ENCODE measurements at regions not wholly inside any gene's neighbourhood (a gene's known extent, or its start where the extent isn't known, plus 50 kb on each side); places are given as distances from the start of the nearest gene placed in this dataset.
A peak's percentile ranks its signal among the peaks of the same experiment; 100 is the strongest.

DNA sequence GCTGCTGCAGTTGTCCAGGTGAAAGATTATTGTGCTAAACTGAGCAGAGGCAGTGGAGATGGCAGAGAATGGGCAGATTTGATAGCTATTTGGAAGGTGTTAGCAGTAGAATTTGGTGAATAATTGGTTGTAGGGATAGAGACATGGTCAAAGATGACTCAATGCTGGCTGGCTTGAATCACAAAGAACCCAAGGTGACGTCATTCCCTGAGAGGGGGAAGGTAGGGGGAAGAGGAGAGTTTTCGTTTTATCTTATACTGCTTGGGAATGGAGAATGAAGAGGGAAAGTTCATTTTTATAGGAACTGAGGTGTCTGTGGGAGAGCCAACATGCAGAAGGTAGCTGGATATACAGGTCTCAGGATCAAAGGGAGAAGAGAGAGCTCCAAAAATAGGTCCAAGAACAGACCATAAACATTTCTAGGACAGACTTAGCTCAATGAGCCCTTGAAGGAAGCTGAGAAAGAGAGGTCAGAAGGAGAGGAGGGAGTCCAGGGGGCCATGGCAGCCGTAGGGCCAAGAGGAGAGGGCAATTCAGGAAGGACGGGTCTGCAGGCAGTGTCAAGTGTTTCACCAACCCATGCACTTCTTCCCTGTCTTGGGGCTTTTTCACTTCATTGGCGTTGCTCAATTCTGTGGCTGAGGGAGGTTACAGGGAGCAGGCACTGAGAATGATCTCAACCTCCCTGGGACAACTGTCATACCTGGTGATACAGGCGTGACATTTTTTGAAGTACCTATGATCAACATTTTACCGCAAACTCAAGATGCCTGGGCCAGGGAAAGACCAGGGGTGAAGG, 281.3 kb downstream of the TDRD15 start:
- DNase-seq, result no peak

GRCh38 chr2:21406386-21406785, 282.6 kb downstream of the TDRD15 start:
- DNase-seq, result no peak

GRCh38 chr2:21406911-21407310, 283.1 kb downstream of the TDRD15 start:
- DNase-seq, result no peak

DNA sequence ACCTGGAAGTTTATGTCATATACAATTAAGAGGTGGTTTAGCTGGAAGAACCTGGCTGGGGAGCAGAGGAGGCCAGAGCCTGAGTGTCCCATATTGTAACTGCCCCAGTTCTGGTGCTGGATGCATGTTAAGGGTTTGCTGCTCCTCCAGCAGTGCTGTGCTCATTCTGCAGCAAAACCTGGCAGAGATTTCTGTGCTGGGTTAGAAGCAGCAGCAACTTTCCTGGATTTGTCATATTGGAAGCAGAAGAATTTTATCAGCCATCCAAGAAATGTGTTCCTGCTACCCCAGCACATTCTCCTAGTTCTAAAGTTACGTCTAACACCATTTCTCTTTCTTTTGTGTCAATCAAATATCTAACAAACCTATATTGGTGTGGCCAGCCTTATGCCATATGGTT, 284.1 kb downstream of the TDRD15 start:
- DNase-seq, result no peak

DNA sequence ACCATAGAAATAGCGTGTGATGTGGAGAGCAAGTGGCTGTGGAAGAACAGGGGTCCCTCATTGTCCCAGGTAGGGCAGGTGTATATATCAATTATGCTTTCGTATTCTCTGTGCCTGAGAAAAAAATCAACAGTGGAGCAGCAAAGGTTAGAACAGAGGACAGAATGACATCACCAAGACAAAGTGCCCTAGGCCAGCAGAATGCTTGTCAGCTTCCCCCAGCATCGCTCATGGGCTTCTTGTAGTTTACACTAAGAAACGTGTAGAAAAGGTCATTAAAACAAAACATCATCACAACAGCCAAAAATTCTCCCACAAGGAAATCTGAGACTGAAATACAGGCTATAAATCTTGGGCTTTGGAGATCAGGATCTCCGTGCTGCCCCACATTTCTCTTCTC, 288.0 kb downstream of the TDRD15 start:
- DNase-seq, result no peak

DNA sequence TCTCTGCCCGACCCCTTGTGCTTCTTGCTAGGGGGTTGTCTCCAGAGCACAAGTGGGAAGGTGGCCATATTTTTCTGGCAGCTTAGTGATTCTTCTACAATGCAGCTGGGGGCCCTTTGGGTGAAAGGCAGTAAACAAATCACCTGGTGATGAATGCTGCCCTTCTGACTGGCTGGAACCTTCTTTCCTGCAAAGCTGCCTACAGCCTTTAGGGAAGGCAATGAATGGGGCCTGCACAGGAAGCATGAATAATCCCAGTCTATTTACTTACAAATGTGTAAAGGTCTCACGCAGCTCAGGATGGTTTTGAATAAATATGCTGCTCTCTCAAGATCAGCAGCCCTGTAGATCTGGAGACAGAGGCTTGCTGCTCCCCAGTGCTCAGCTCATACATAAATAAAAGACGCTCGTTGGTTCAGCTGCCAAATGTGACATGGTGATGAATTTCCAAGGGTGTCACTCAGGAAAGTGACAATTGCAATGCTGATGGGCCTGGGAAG, 289.2 kb downstream of the TDRD15 start:
- no peak for DNase-seq

DNA sequence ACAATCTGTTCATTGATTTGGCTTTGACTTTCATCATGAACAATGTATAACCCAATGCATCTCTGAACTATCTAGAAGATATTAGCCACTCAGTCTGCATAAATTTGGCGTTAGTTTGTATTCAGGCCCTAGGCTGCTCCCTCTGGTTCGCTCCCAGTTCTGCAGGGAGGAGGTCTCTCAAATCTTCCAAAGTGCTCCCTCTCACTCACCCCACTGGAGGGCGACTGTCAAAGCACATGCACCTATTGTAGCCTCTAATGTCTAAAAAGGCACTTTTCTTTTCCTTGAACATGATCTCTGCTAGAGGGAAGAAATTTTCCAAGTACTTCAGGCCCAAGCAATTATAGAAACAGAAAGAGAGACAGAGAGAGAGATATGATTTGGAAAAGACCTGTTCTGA, 291.5 kb downstream of the TDRD15 start:
- DNase-seq, result no peak

DNA sequence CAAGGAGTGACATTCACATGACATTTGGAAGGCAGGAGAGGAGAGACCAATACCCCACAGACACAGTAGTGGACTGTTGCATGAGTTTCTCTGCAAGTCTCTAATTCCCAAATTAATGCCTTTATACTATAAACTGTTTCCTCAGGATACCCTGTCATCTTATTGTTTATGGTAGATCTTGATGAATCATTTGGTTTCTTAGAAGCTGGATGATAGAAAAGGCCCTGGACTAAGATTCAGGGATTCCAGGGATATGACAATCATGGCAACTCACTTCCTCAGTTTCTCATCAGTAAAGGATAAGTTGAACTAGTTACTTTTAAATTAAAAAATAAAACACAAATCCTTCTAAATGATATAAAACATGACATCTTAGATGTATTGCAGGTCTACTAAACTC, 292.5 kb downstream of the TDRD15 start:
- no peak for DNase-seq

GRCh38 chr2:21418456-21418855, 294.7 kb downstream of the TDRD15 start:
- no peak for DNase-seq

- no peak for DNase-seq
These were observed 297.0 kb downstream of the TDRD15 start for GRCh38 chr2:21420553-21421335.

DNA sequence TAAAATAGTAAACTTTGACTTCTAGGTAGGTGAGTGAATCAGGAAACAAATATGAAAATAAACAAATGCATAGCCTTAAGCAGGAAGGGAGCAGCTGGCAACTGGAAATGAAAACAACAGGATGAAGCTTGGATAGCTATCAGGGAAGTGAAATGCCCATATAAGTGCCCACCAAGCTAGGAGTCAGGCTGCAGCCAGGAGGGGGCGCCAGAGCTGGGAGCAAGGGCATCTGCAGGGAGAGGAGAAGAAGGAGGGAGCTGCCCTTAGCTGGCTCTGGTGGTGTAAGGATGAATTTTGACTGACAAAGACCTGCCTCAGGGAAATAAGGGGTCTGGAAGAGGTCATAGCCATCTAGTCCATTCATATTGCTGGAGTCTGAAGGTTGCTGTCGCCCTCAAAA, 298.3 kb downstream of the TDRD15 start:
- DNase-seq, result peak; percentile 14

DNA sequence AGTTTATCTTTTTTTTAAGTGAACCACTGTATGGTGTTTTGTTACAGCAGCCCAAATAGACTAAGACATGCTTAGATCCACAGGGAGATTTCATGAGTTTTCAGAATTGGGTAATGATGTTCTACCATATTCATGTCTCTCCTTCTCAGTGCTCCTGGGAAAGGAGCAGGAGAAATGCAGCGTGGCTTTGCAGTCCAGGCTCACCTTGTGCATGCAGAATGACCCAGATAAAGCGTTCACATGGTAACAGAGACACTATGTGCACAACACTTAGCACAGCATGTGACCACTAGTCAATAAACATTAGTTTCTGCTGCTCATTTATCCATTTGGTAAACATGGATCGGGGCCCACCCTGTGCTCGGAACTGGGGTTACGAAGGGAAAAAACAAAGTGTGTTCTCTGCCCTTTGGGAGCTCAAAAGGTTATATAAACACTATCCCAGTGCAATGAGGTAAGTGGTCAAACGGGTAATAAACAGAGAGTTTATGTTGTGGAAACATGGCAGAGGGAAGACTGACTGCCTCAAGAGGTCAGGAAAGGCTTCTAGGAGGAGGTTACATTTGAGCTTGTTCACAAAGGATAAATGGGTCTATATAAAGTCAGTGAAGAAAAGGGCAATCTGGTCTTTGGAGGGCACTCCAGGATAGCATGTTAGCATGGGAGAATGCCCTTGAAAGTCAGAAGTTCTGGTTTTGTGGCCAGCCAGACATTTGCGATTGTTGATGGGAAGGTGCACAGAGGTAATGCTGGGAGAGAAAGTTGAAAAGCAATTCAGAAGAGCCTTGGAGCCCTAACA, 299.2 kb downstream of the TDRD15 start:
- DNase-seq, result no peak

DNA sequence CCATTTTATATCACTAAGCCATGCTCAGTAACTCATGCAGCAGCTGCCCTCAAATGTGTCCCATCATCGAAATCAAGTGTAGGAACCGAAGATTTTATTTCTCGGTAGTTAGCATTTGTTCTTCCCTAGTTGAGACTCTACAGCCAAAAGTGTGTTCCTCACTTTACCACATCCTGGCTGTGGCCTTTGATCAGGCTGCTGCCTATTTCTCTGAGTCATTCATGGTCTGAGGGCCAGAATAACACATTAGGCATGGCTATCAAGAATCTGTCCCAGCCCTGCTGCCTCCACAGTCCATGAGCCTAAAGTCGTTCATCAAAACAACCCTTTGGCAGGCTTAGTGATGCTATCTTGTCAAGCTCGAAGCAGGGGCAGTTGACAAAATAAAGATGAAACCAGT, 300.1 kb downstream of the TDRD15 start:
- DNase-seq, result no peak

DNA sequence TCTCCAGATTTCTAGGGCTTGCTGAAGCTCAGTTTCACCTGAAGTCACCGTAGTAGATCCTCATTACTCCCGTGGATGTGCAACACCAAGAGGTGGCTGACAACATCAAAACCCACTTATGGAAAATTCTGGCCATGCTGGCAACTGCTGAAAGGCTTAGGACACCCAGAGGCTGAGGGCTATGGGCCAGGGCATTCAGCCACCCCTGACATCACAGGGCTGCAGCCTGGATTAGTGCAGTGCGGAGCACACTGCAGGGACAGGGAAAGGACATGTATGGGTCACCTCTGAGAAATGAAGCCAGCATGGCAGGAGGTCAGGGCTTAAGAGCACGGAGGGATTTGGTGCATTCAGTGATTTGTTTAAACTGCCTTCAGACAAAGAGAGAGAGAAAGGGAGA, 300.6 kb downstream of the TDRD15 start:
- no peak for DNase-seq

DNA sequence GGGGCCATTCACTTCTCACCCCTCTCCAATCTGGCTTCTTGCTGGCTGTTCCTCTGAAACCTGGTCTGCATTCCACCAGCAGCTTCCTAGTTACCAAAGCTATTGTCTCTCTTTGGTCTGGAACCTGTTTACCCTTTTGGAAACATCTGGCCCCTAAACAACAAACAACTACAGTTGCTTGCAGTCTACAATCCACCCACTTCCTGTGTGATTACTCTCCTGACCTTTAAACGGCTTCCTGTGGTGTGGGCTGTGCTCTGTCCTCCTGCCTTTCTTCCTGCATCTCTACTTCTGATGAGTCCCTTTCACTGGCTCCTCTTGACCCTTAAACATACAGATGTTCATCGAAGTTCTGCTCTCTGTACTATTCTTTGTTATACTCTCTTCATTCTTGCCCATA, 303.8 kb downstream of the TDRD15 start:
- DNase-seq, result no peak

DNA sequence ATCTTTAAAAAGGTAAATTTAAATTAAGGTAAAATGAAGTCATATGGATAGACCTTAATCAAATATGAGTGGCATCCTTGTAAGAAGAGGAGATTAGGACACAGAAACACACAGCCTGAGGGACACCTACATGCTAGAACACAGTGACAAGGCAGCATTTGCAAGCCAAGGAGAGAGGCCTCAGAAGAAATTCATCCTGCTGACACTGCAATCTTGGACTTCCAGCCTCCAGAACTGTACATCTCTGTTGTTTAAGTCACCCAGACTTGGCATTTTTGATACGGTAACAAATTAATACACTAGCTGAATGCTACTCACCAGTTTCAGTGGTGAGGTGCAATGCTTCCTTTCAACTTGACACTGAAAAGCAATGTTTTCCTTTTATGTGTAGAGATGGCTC, 305.0 kb downstream of the TDRD15 start:
- DNase-seq, result no peak

GRCh38 chr2:21429747-21430146, 306.0 kb downstream of the TDRD15 start:
- no peak for DNase-seq

GRCh38 chr2:21431078-21431477, 307.3 kb downstream of the TDRD15 start:
- DNase-seq, result no peak

- no peak for DNase-seq
These were observed 315.2 kb downstream of the TDRD15 start for GRCh38 chr2:21438949-21439348.

DNA sequence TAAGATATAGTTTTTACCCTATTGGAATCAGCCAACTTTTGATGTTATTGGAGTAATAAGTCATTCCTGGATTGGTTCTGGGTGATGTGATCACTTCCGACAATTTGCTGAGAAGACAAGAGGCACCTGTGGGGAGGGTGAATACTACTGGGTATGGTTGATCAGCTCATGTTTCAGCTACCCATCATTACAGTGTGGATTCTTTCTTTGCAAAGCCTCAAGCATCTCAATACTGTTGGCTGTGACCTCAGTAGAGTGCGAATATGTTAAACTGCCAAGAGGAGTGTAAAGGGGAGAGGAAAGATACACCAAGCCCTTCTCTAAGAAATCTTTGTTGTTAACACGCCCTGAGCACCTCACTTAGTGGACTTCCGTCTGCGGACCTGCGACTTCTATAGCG, 317.7 kb downstream of the TDRD15 start:
- no peak for DNase-seq

DNA sequence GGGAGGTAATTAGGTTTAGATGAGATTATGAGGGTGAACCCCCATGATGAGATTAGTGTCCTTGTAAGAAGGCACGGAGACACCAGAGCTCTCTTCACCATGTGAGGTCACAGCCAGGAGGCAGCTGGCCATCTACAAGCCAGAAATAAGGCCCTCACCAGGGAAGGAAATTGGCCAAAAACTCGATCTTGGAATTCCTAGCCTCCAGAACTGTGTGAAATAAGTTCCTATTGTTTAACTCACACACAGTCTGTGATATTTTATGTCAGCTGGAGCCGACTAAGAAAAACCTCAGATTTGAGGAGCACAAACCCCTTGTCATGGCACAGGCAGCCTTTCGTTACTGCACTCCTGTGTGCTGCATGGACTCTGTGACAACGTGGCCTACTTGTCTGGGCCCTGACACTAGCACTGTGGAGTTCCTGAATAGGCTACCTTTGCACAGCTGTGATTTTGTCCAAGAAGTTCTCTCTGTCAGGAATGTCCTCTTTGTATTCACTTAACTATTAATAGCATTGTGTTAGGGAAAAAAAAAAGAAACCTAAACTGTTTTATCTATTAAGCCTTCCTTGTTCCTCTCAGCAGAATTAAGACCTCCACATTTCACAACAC, 319.8 kb downstream of the TDRD15 start:
- DNase-seq, result no peak

DNA sequence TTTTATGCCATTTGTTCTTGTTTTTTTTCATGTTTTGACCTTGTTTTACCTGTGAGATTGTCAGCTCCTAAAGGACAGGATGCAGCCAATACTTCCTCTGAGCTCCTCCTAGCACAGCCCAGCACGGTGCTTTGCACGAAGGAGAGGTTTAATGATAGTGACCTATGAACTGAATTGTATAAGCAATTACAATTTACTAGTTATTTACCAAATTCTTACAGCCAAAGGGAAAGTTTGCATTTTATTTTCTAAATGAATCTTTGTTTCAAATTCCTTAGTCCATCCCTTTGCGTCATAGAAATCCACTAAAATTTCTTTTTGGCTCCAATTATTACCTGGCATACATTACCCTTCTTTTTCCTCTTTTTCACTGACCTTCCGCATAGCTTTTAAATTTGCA, 326.1 kb downstream of the TDRD15 start:
- DNase-seq, result no peak

DNA sequence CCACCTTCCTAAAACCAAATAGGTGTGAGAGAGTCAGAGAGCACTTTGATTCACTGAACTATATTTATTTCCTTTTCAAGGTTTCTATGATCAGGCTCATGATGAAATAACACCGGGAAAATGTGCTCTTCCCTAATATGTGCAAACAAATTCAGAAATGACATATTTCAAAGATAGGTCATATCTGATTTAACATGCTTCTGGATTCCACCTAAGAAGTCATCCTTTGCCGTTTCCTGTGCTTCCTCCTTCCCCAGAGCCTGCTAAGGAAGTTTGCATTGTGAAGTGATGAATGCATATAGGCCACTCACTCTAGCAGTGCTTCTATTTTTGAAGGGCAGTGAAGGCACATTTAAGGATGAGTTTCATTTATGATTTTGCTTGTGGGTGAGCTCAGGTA, 327.6 kb downstream of the TDRD15 start:
- DNase-seq, result no peak
